HUDEP-2 (cell line): ENCODE measurements at regions not wholly inside any gene's neighbourhood (a gene's known extent, or its start where the extent isn't known, plus 50 kb on each side); places are given as distances from the start of the nearest gene placed in this dataset.

ENCODE experiments used
- DNase-seq, 76 experiments: peaks; one replicate each; lab custom pipeline; 2025; ENCODE audit not compliant: unreplicated experiment in 76 of 76; lab: John Stamatoyannopoulos, UW

DNA sequence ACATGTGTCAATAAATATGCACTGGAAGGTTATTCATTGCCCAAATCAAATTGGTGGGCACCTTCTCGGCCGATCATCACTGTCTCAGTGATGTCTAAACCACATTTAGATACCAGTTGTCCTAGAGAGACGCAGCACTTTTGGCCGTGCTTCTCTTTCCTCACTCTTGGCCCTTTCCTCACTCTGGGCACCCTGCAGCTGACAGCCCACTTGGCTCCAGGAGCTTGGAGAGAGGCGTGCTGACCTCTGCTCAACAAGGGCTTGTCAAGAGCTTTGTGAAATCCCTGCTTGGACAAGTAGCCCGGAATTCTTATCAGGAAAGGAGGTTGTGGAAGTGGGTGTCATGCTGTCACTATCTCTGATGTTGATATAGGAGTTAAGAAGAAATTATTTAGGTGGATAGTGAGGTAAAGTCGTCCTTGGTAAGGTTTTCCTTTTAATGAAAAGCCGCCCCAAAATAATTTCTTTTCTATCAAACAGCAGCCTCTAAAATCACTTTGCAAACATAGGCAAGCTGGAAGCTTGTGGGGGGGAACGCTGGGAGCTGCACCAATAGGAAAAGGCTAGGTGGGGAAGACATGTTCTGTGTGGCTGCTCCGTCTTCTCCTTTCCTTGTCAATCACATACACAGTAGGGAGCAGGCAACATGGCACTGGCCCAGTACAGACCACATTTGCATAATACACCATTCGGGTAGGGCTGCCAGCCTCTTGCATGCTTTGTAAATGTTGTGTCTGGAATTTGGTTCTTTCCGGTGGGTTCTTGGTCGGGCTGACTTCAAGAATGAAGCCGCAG, 126.8 kb upstream of the UBE3A start:
- DNase-seq: no peak

GRCh38 chr15:25563596-25563995, 124.8 kb upstream of the UBE3A start:
- no peak for DNase-seq

- no peak for DNase-seq
Measured at GRCh38 chr15:25557926-25558325, 119.1 kb upstream of the UBE3A start.

DNA sequence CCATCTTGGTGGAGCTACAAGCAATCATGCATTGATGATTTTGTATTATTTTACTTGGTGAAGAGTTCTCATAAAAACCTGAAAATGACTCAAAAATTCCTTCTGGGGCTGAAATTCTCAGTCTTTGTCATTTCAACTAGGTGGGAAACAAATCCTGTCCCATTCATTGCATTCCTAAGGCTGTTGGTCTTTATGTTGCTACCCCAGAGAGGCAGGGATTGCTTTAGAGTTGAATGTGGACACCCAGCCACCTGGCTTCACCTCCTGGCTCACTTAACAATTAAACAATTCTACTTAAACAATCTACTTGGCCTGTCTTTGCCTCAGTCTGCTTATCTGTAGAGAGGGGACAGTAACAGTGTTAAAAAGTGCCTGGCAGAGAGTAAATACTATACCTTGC, 117.3 kb upstream of the UBE3A start:
- DNase-seq: no peak

DNA sequence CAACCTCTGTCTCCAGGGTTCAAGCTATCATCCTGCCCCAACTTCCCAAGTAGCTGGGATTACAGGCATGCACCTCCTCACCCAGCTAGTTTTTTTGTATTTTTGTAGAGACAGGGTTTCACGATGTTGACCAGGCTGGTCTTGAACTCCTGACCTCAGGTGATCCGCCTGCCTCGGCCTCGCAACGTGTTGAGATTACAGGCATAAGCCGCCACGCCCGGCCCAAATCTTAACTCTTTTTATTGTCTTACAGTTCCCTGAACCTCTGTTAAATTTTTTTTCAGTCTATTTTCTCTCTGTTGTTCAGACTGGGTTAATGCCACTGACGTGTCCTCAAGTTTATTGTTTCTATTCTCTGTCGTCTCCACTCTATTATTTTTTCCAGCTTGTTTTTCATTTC, 115.8 kb upstream of the UBE3A start:
- no peak for DNase-seq

GRCh38 chr15:25548600-25548999, 109.8 kb upstream of the UBE3A start:
- no peak for DNase-seq

GRCh38 chr15:25545889-25546288, 107.1 kb upstream of the UBE3A start:
- DNase-seq: no peak

- DNase-seq: no peak
Measured at GRCh38 chr15:25545017-25545416, 106.2 kb upstream of the UBE3A start.

DNA sequence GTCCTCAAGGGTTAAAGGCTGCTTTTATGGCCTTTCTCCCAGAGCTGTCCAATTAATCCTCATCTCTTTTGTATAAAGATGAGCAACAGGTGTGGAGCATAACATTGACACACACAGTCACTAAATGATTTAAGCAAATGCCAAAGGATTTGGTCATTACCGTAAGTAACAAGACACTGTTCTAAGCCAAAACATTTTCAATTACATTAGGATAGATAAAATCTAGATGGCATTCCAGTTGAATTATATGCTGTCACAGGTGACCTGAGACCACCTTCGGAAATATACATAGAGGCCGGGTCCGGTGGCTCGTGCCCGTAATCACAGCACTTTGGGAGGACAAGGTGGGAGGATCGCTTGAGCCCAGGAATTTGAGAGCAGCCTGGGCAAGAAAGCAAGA, 105.3 kb upstream of the UBE3A start:
- DNase-seq: no peak

DNA sequence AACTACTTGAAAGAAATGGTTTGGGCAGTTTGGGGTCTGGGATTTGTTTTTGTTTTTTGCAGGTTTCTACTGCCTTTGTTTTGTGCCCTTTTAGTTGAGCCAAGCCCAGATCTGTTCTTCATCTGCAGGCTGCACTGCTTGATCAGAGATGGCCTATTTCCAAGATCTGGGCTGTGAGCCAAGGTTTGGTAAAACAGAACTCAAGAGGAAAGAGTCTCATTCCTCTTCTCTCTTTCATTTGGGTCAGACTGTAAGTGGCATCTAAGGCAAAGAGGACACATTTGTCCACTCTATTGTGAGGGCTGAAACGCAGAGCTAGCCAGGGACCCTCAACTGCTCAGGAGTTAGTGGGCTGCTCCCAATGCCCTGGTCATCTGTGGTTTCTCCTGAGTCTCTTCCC, 104.4 kb upstream of the UBE3A start:
- DNase-seq: peak in 4 of 76 experiments; percentile 0 to 3 (median 2)

GRCh38 chr15:25541228-25541627, 102.4 kb upstream of the UBE3A start:
- DNase-seq: no peak

DNA sequence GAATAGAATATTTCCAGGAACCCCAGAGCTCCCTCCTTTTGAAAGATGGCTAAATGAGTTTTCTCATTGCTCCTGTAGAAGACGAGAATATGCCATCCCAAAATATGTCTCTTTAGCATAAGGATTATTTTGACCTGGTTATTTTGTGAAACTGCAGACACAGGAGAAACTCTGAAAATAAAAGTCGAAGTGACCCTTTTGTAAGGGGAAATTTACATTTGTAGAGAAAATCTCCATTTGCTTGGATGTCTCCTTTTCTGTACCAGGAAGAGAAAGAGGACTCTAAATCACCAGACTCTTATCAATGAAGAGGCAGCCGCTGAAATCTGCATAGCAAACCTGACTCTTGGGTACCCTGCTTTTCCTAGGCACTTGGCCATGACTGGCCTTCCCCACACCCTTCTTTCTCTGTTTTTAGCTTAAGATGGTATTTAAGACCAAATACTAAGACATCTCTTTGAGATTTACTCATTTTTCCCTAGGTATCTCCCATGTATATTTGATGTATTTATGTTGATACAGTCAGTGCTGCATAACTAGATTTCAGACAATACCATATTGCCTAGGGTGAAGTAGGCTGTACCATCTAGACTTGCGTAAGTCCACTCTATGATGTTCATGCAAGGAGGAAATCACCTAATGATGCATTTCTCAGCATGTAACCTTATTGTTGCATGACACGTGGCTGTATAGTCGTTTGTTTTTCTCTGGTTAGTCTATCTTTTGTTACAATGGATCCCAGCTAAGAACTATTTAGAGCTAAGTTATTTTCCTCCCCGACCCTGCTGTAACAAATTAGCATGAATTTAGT, 98.2 kb upstream of the UBE3A start:
- DNase-seq: no peak

- DNase-seq: no peak
Measured at GRCh38 chr15:25535866-25536265, 97.0 kb upstream of the UBE3A start.

DNA sequence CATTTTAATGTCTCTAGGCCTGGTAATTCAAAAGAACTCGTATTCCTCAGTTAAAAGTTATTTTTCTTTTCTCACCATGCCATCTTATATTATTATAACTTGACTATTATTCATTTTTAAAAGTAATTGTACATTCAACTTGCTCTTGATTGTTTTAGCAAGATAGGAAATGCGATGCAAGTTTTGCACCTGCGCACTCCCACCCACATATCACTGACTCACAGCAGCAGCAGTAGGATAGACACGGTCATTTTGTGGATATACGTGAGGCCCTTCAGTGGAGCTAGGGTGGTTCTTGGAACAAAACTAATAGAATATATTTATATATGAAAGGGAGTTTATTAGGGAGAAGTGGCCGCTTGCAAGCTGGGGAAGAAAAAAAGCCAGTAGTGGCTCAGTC, 95.5 kb upstream of the UBE3A start:
- no peak for DNase-seq

GRCh38 chr15:25532269-25533140, 93.7 kb upstream of the UBE3A start:
- DNase-seq: no peak

- no peak for DNase-seq
Measured at GRCh38 chr15:25529774-25530173, 91.0 kb upstream of the UBE3A start.

DNA sequence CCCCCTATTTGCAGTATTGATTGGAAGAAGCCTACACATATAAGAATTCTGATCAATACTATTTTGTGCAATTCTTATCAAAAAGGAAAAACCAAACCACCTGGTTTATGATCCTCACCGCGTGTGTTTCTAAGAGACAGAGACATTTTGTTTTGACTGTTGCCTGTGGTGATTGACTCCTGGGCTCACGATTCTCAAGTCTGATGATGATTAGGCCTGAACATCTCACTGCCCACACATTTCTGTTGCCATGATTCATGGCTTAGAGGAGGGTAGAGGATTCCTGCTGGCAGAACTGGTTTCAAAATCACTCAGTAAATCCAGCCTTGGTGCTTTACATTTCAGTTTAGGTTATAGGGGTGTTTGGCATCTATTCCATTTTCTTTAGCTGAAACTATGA, 88.3 kb upstream of the UBE3A start:
- DNase-seq: no peak

DNA sequence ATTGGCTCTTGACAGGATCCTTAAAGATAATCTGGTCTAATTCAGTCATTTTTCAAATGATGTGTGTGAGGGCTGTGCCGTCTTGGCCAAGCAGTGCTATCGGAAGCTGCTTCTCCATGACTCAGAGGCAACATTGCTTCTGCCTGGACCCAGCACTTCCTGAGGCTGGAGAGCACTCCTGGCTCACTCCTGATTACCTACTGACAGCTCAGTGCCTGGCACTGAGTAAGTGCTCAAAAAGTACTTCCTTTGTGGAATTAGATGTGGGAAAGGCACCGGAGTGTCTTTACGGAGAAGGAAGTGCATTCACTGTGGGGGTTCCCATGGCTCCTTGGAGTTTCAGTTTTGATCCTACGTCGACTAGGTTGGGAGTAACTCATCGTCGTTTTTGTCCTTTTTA, 86.9 kb upstream of the UBE3A start:
- DNase-seq: no peak

DNA sequence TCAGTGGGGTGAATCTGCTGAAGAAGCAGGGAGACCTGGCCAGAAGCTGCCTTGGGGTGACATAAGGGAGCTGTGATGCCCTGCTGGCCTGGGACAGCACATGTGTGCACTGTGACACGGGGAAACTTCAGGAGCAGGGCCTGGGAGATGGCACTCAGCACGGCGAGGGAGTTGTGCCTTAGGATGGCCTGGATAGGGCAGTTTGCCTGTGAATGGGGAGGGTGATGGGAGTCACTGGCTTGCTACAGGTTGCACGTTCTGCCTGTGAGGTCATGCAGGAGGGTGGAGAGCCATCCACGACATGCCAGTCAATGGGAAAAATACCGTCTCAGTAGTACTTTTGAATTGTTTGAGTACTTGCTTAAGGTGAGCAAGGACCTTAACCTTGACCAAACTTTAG, 76.8 kb upstream of the UBE3A start:
- no peak for DNase-seq

DNA sequence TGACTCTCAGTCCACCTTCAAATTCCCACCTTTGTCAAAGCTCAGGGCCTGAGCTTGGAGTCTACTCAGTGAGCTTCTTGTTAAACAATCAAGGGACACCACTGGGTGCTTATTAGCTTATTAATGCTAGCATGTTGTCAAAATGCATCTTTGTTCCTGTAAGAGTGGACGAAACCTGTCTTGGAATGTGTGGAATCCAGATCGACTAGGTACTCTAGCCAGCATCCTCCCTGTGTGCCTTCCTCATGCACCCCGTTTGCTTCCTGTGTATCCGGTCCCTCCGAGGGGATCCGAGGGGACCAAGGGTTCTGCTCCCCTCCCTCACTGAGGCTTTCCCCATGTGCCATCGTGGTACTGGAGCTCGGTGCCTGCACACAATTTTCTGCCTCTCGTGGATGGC, 75.7 kb upstream of the UBE3A start:
- DNase-seq: no peak

- DNase-seq: no peak
Measured at GRCh38 chr15:25512957-25513356, 74.1 kb upstream of the UBE3A start.
